Neuronal stem cell (in vitro differentiated cells): ENCODE measurements at regions not wholly inside any gene's neighbourhood (a gene's known extent, or its start where the extent isn't known, plus 50 kb on each side); places are given as distances from the start of the nearest gene placed in this dataset.
"Not testable (repeated sequence)": the region's sequence is repeated elsewhere in the genome, so short reads cannot be mapped to it uniquely, and the experiment has no call there.

Source experiments
- DNase-seq: peaks from one replicate; pipeline ENCODE4 v3.0.0-alpha.2; 2013; ENCODE audit warnings: low spot score
- H2AFZ ChIP-seq: one replicate; pipeline ENCODE4 v1.6.1; 2013; ENCODE audit warnings: mild to moderate bottlenecking, low read length, inconsistent platforms
- H2AK5ac ChIP-seq: 2 replicates; pipeline ENCODE4 v1.6.1; 2013; ENCODE audit warnings: low read depth, mild to moderate bottlenecking, inconsistent platforms, low read length, moderate library complexity, mixed read lengths
- H2BK120ac ChIP-seq: 2 replicates; pipeline ENCODE4 v1.6.1; 2013; ENCODE audit warnings: low read depth, mild to moderate bottlenecking, inconsistent platforms, low read length, moderate library complexity, mixed read lengths
- H2BK12ac ChIP-seq: one replicate; pipeline ENCODE4 v1.6.1; 2013; ENCODE audit warnings: low read length, inconsistent platforms
- H2BK15ac ChIP-seq: 2 replicates; pipeline ENCODE4 v1.6.1; 2013; ENCODE audit warnings: mild to moderate bottlenecking, low read length, inconsistent platforms, mixed read lengths
- H2BK5ac ChIP-seq: one replicate; pipeline ENCODE4 v1.6.1; 2013; ENCODE audit warnings: inconsistent platforms, mild to moderate bottlenecking, low read length, moderate library complexity
- H3K14ac ChIP-seq: one replicate; pipeline ENCODE4 v1.6.1; 2013; ENCODE audit warnings: low read length, inconsistent platforms
- H3K18ac ChIP-seq: 2 replicates; pipeline ENCODE4 v1.6.1; 2013; ENCODE audit warnings: low read length, inconsistent platforms
- H3K23ac ChIP-seq: 2 replicates; pipeline ENCODE4 v1.6.1; 2013; ENCODE audit warnings: low read depth, mild to moderate bottlenecking, mixed read lengths, low read length, inconsistent platforms; ENCODE audit not compliant: poor library complexity
- H3K27ac ChIP-seq: replicated peaks from 3 replicates; pipeline ENCODE4 v1.5.1; 2013; ENCODE audit warnings: low read length, inconsistent platforms
- H3K27me3 ChIP-seq, 3 experiments: 2 replicates each; pipeline ENCODE4 v1.6.1; 2013; ENCODE audit warnings: low read length in 3 of 3, mild to moderate bottlenecking in 2 of 3, inconsistent platforms in 1 of 3, low read depth in 1 of 3, mixed read lengths in 1 of 3, moderate library complexity in 1 of 3; ENCODE audit not compliant: control insufficient read depth in 3 of 3, insufficient read depth in 3 of 3
- H3K36me3 ChIP-seq, 2 donors: replicated peaks in 1 of 2; 2 replicates each; pipeline ENCODE4 v1.6.1; 2013; ENCODE audit warnings: low read length in 2 of 2; ENCODE audit not compliant: control insufficient read depth in 2 of 2, insufficient read depth in 2 of 2
- H3K4ac ChIP-seq: 2 replicates; pipeline ENCODE4 v1.6.1; 2013; ENCODE audit warnings: inconsistent platforms, mild to moderate bottlenecking, low read length, moderate library complexity
- H3K4me1 ChIP-seq, 2 donors: 1 replicate in 1 of 2; 2 replicates in 1 of 2; pipeline ENCODE4 v1.6.1; 2013; ENCODE audit warnings: low read length in 2 of 2, low read depth in 1 of 2; ENCODE audit not compliant: control insufficient read depth in 2 of 2, insufficient read depth in 1 of 2
- H3K4me2 ChIP-seq: one replicate; pipeline ENCODE4 v1.6.1; 2013; ENCODE audit warnings: mild to moderate bottlenecking, low read length, inconsistent platforms; ENCODE audit not compliant: insufficient read depth, poor library complexity, severe bottlenecking
- H3K4me3 ChIP-seq, 2 donors: 2 replicates each; pipeline ENCODE4 v1.5.1; 2013; ENCODE audit warnings: low read length in 2 of 2, mild to moderate bottlenecking in 2 of 2, inconsistent platforms in 1 of 2, moderate library complexity in 1 of 2
- H3K79me1 ChIP-seq: one replicate; pipeline ENCODE4 v1.6.1; 2013; ENCODE audit warnings: low read depth, mild to moderate bottlenecking, inconsistent platforms, low read length, moderate library complexity
- H3K9ac ChIP-seq: one replicate; pipeline ENCODE4 v1.6.1; 2013; ENCODE audit warnings: mild to moderate bottlenecking, low read depth, low read length, inconsistent platforms; ENCODE audit not compliant: poor library complexity
- H3K9me3 ChIP-seq, 2 donors: replicated peaks in 1 of 2; 2 replicates each; pipeline versions ENCODE3 to v1.6.1; 2013; ENCODE audit warnings: low read length in 2 of 2, mild to moderate bottlenecking in 2 of 2, inconsistent platforms in 1 of 2, low read depth in 1 of 2, mixed read lengths in 1 of 2, moderate library complexity in 1 of 2; ENCODE audit not compliant: control insufficient read depth in 2 of 2, insufficient read depth in 1 of 2
- H4K8ac ChIP-seq: one replicate; pipeline ENCODE4 v1.6.1; 2013; ENCODE audit warnings: low read depth, mild to moderate bottlenecking, inconsistent platforms, low read length, moderate library complexity
- H4K91ac ChIP-seq: one replicate; pipeline ENCODE4 v1.6.1; 2013; ENCODE audit warnings: low read length, low read depth, mild to moderate bottlenecking, inconsistent platforms; ENCODE audit not compliant: poor library complexity
- WGBS, 2 donors: extraction: QIAGEN DNeasy Blood & Tissue Kit; methylation state at CpG; one replicate each; pipeline ENCODE4 v1.1.7; 2013; ENCODE audit warnings: missing lambda C conversion rate in 2 of 2, mixed read lengths in 1 of 2; ENCODE audit not compliant: insufficient read length in 2 of 2, insufficient replicate concordance in 1 of 2; ENCODE audit errors: extremely low coverage in 2 of 2; 5-methylcytosine and 5-hydroxymethylcytosine counted together

GRCh38 chr4:33825685-33826084 lies 2418.6 kb downstream of the ARAP2 start:
- no peak overlapping the region for H2AFZ ChIP-seq
- no peaks in the 10 kb centered on the region for H3K4me1 ChIP-seq

DNA sequence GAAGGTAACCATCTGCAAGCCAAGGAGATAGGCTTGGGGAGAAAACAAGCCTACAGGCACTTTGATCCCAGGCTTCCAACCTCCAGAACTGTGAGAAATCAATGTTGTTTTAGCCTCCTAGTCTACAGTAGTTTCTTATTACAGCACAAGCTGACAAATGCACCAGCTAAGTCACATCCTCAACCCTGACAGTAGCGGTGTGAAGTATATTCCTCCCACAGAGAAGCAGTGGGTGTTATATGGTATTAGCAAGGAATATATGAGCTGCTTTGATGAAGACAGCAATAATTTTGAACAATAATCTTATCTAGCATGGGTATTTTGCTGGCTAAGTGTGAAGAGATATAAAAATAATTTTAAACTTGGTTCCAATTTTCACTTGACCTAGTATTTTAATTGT lies 2415.0 kb downstream of the ARAP2 start:
- H3K4ac ChIP-seq, H3K9ac ChIP-seq, H2BK5ac ChIP-seq, H3K18ac ChIP-seq, H2BK15ac ChIP-seq, H4K8ac ChIP-seq, H2BK120ac ChIP-seq, H3K79me1 ChIP-seq, H4K91ac ChIP-seq, H2BK12ac ChIP-seq, H3K27ac ChIP-seq, H3K36me3 ChIP-seq, H3K4me3 ChIP-seq, H2AK5ac ChIP-seq, DNase-seq, H3K27me3 ChIP-seq, H3K9me3 ChIP-seq, H3K14ac ChIP-seq, H3K23ac ChIP-seq, H2AFZ ChIP-seq, H3K4me2 ChIP-seq, H3K4me1 ChIP-seq: not testable (repeated sequence)
- WGBS, 2 donors, result no CpG with 5 or more reads among the region's 1 CpG

More at GRCh38 chr4:33825685-33826084, 2418.6 kb downstream of the ARAP2 start:
- no peaks in the 10 kb centered on the region for H3K79me1 ChIP-seq
- no peak overlapping the region for H3K27ac ChIP-seq
- H3K27me3 ChIP-seq, result no peaks in the 10 kb centered on the region
- DNase-seq, result no peak
- no peak overlapping the region for H3K9ac ChIP-seq
- no peaks in the 10 kb centered on the region for H3K36me3 ChIP-seq
- H2AK5ac ChIP-seq, result no peak overlapping the region
- no peak overlapping the region for H3K14ac ChIP-seq
- no peak overlapping the region for H4K8ac ChIP-seq
- no peak overlapping the region for H3K18ac ChIP-seq
- H2BK15ac ChIP-seq, result no peak overlapping the region
- H3K4ac ChIP-seq, result no peak overlapping the region
- H4K91ac ChIP-seq, result no peak overlapping the region
- H2BK5ac ChIP-seq, result no peak overlapping the region
- H2BK120ac ChIP-seq, result no peak overlapping the region
- no peak overlapping the region for H2BK12ac ChIP-seq
- H3K9me3 ChIP-seq, result no peaks in the 10 kb centered on the region
- no peak overlapping the region for H3K4me2 ChIP-seq
- H3K23ac ChIP-seq, result no peak overlapping the region
- H3K4me3 ChIP-seq, result no peak overlapping the region

- Histone ChIP-seq H3K18ac (no peak overlapping the region), H3K27ac (no peak overlapping the region), H2AFZ (no peak overlapping the region), H2BK5ac (no peak overlapping the region), H3K27me3 (no peaks in the 10 kb centered on the region), H3K23ac (no peak overlapping the region), H3K36me3 (no peaks in the 10 kb centered on the region), H4K8ac (no peak overlapping the region), H2BK15ac (no peak overlapping the region), H3K9ac (no peak overlapping the region), H3K4ac (no peak overlapping the region), H3K4me1 (no peaks in the 10 kb centered on the region), H3K4me3 (no peak overlapping the region), H4K91ac (no peak overlapping the region), H3K79me1 (no peaks in the 10 kb centered on the region), H2BK120ac (no peak overlapping the region), H2BK12ac (no peak overlapping the region), H3K14ac (no peak overlapping the region), H3K4me2 (no peak overlapping the region), H2AK5ac (no peak overlapping the region), H3K9me3 (no peaks in the 10 kb centered on the region)
- DNase-seq, result no peak
- no CpG with 5 or more reads among the region's 3 CpGs for WGBS, 2 donors
These were observed 2412.8 kb downstream of the ARAP2 start for GRCh38 chr4:33831442-33832066.

DNA sequence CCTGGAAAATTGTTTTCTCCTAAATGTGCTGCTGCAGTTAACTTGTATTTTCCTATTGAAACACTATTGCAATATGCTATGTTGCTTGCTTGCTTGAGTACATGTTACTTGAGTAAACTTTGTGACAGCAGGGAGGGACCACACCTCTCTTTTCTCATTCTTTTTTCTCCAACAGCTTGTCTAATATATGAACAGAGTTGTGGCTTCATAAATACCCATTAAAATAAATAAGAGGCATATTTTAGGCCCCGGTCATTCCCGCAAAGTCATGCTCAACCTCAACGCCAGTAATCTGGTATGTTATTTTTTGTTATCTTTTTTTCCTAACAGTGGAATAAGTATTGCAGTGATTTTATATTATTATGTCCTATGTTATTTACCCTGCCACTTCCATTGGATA lies 2408.6 kb downstream of the ARAP2 start:
- not testable (repeated sequence) for H3K79me1 ChIP-seq, H2BK120ac ChIP-seq, H2AFZ ChIP-seq, H2BK5ac ChIP-seq, H3K14ac ChIP-seq, H3K9me3 ChIP-seq, H2BK12ac ChIP-seq, H4K8ac ChIP-seq, H2AK5ac ChIP-seq, H3K9ac ChIP-seq, H3K4me3 ChIP-seq, H4K91ac ChIP-seq, H3K18ac ChIP-seq, DNase-seq, H3K4me1 ChIP-seq, H3K23ac ChIP-seq, H3K27me3 ChIP-seq, H3K4me2 ChIP-seq, H3K27ac ChIP-seq, H3K4ac ChIP-seq, H3K36me3 ChIP-seq, H2BK15ac ChIP-seq
- WGBS, 2 donors, result no CpG with 5 or more reads among the region's 3 CpGs
